ENCODE measurements at regions not wholly inside any gene's neighbourhood (a gene's known extent, or its start where the extent isn't known, plus 50 kb on each side); places are given as distances from the start of the nearest gene placed in this dataset.

DNA sequence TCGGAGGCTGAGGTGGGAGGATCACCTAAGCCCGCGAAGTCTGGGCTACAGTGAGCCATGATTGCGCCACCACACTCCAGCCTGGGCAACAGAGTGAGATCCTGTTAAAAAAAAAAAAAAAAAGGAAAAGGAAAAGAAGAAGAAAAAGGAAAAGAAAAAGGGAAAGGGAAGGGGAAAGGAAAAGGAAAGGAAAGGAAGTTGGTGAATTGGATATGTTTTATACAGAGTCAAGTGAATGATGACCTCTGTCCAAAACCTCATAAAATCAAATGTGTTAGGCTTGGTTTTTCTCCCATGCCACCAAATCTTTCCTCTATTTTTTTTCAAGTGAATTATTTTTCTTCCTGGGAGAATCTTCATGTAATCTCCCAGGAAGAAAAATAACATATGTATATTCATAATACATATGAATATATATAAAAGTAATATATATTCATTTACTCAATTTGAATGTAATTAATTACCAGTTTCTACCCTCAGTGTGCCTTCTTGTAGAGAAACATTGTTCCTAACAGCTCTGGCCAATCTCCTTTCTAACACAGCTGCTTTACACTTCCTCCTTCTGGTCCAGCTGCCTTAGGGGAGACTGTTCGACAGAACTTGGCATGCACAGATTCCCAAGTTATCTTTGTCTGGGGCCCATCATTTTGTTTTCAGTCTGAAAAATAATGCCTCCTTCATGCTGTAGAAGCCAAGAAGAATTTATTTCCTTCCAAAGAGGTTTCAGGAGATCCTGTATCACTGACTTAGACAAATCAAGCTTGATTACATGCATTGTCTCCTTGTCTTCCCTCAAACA lies 111.9 kb downstream of the CCDC34 start:
- intact Hi-C loops (cut with DNase I), result no loop called here
- Histone ChIP-seq H3K27me3 (no peaks in the 10 kb centered on the region), H3K27ac (no peak overlapping the region)

GRCh38 chr11:27248576-27249509 lies 114.2 kb downstream of the CCDC34 start:
- Histone ChIP-seq H3K4me3 (no peak overlapping the region), H3K27ac (no peak overlapping the region)
- no peak for TF ChIP-seq CTCF (IDR thresholded peaks at IDR 0.05)

More for the DNA sequence above, 111.9 kb downstream of the CCDC34 start:
- Histone ChIP-seq H3K36me3 (no peaks in the 10 kb centered on the region), H3K4me1 (no peaks in the 10 kb centered on the region), H3K9me3 (no peaks in the 10 kb centered on the region), H3K4me3 (no peak overlapping the region)
- no peak for DNase-seq (ENCODE audit: low spot score in 2 of 2)
- TF ChIP-seq CTCF (IDR thresholded peaks at IDR 0.05), result no peak

GRCh38 chr11:27247660-27248059 lies 115.4 kb downstream of the CCDC34 start:
- intact Hi-C loops (cut with DNase I), result no loop called here
- no peak for DNase-seq (ENCODE audit: low spot score in 2 of 2)
- H3K9me3 ChIP-seq, result no peaks in the 10 kb centered on the region
- no peak overlapping the region for H3K27ac ChIP-seq
- H3K4me3 ChIP-seq, result no peak overlapping the region
- no peaks in the 10 kb centered on the region for H3K36me3 ChIP-seq
- TF ChIP-seq CTCF (IDR thresholded peaks at IDR 0.05), result no peak
- H3K27me3 ChIP-seq, result no peaks in the 10 kb centered on the region
- H3K4me1 ChIP-seq, result no peaks in the 10 kb centered on the region

More at GRCh38 chr11:27248576-27249509, 114.2 kb downstream of the CCDC34 start:
- H3K4me1 ChIP-seq, result no peaks in the 10 kb centered on the region
- H3K36me3 ChIP-seq, result no peaks in the 10 kb centered on the region
- no peaks in the 10 kb centered on the region for H3K9me3 ChIP-seq
- DNase-seq (ENCODE audit: low spot score in 2 of 2), result no peak
- H3K27me3 ChIP-seq, result no peaks in the 10 kb centered on the region
- intact Hi-C loops (cut with DNase I), result no loop called here

DNA sequence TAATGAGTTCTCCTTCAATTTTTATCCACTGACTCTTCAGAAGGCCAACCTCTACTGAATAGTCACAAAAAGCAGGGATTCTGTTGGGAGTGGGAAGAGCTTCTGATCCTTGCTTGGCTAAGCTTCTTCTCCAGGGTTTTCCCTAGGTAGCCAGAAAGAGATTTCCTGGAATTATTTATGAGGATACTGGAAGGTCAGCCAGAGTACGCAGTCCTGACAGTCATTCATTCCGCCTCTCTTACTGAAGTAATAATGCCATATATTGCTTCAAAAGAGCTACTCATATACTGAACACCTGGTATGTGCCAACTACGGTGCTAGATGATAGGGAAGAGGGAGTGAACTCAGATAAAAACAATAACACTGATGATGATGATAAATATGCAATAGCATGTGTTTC lies 116.1 kb downstream of the CCDC34 start:
- no peaks in the 10 kb centered on the region for H3K27me3 ChIP-seq
- H3K36me3 ChIP-seq, result no peaks in the 10 kb centered on the region
- no peaks in the 10 kb centered on the region for H3K4me1 ChIP-seq
- intact Hi-C loops (cut with DNase I), result no loop called here
- no peak for DNase-seq (ENCODE audit: low spot score in 2 of 2)
- H3K4me3 ChIP-seq, result no peak overlapping the region
- no peak overlapping the region for H3K27ac ChIP-seq
- no peaks in the 10 kb centered on the region for H3K9me3 ChIP-seq
- no peak for TF ChIP-seq CTCF (IDR thresholded peaks at IDR 0.05)

GRCh38 chr11:27244900-27245299 lies 118.1 kb downstream of the CCDC34 start:
- H3K27me3 ChIP-seq, result no peaks in the 10 kb centered on the region
- no peaks in the 10 kb centered on the region for H3K9me3 ChIP-seq
- no peak overlapping the region for H3K4me3 ChIP-seq
- no peak for DNase-seq (ENCODE audit: low spot score in 2 of 2)
- H3K27ac ChIP-seq, result no peak overlapping the region
- no peaks in the 10 kb centered on the region for H3K36me3 ChIP-seq
- TF ChIP-seq CTCF (IDR thresholded peaks at IDR 0.05), result no peak
- no peaks in the 10 kb centered on the region for H3K4me1 ChIP-seq
- intact Hi-C loops (cut with DNase I), result no loop called here

Measured in ascending aorta (tissue), 2 donors.